ENCODE measurements at regions not wholly inside any gene's neighbourhood (a gene's known extent, or its start where the extent isn't known, plus 50 kb on each side); places are given as distances from the start of the nearest gene placed in this dataset.

GRCh38 chr9:81417299-81417675, 272.1 kb downstream of the TLE1 start:
- no peak for TF ChIP-seq CTCF (IDR thresholded peaks at IDR 0.05)
- H3K4me1 ChIP-seq, result peaks cover 0 to 13% (median 12%) of the 10 kb centered on the region in 3 donors
- intact Hi-C loops (cut with DNase I), result no loop called here
- no peaks in the 10 kb centered on the region for H3K9me3 ChIP-seq
- no peaks in the 10 kb centered on the region for H3K27me3 ChIP-seq
- no peaks in the 10 kb centered on the region for H3K36me3 ChIP-seq
- ATAC-seq (peak in 1 of 4 donors; percentile 44), DNase-seq (no peak), FAIRE-seq (no peak)
- peak overlapping the region in 2 of 4 donors; percentile 16 to 59 for H3K27ac ChIP-seq
- 69 to 74% methylated on average over 2 of the region's 2 CpGs for WGBS, 2 donors
- H3K4me3 ChIP-seq, result no peak overlapping the region

GRCh38 chr9:81416476-81417298, 272.7 kb downstream of the TLE1 start:
- TF ChIP-seq CTCF (IDR thresholded peaks at IDR 0.05), result no peak
- Histone ChIP-seq H3K4me1 (peaks cover 0 to 13% (median 12%) of the 10 kb centered on the region in 3 donors), H3K9me3 (no peaks in the 10 kb centered on the region), H3K36me3 (no peaks in the 10 kb centered on the region), H3K4me3 (no peak overlapping the region), H3K27me3 (no peaks in the 10 kb centered on the region), H3K27ac (peak overlapping the region in 1 of 4 donors; percentile 59)
- WGBS, 2 donors, result 58 to 63% methylated on average over 7 of the region's 7 CpGs
- DNase-seq (peak in 1 of 6 donors; percentile 12), FAIRE-seq (no peak), ATAC-seq (peak; percentile 65 to 84 (median 76))
- intact Hi-C loops (cut with DNase I), result no loop called here

- no peak for TF ChIP-seq CTCF (IDR thresholded peaks at IDR 0.05)
- Histone ChIP-seq H3K4me1 (peaks cover 0 to 13% (median 12%) of the 10 kb centered on the region in 3 donors), H3K9me3 (no peaks in the 10 kb centered on the region), H3K27me3 (no peaks in the 10 kb centered on the region), H3K4me3 (no peak overlapping the region), H3K27ac (no peak overlapping the region), H3K36me3 (no peaks in the 10 kb centered on the region)
- 84 to 93% methylated on average over 1 of the region's 1 CpG for WGBS, 2 donors
- DNase-seq (no peak), FAIRE-seq (no peak), ATAC-seq (no peak)
- intact Hi-C loops (cut with DNase I), result no loop called here
Observed at GRCh38 chr9:81414836-81415235, 274.5 kb downstream of the TLE1 start.

- Histone ChIP-seq H3K4me1 (peaks cover 0 to 4% (median 0%) of the 10 kb centered on the region in 3 donors), H3K9me3 (no peaks in the 10 kb centered on the region), H3K4me3 (no peak overlapping the region), H3K27ac (no peak overlapping the region), H3K27me3 (no peaks in the 10 kb centered on the region), H3K36me3 (no peaks in the 10 kb centered on the region)
- 45 to 53% methylated on average over 1 of the region's 1 CpG for WGBS, 2 donors
- no peak for DNase-seq
- no peak for FAIRE-seq
- intact Hi-C loops (cut with DNase I), result no loop called here
- no peak for TF ChIP-seq CTCF (IDR thresholded peaks at IDR 0.05)
- no peak for ATAC-seq
Observed at GRCh38 chr9:81411961-81412360, 277.4 kb downstream of the TLE1 start.

- Histone ChIP-seq H3K36me3 (no peaks in the 10 kb centered on the region), H3K27ac (no peak overlapping the region), H3K9me3 (no peaks in the 10 kb centered on the region), H3K4me3 (no peak overlapping the region), H3K4me1 (no peaks in the 10 kb centered on the region), H3K27me3 (no peaks in the 10 kb centered on the region)
- intact Hi-C loops (cut with DNase I), result no loop called here
- no peak for DNase-seq
- whole genome bisulfite sequencing, 2 donors, result 48 to 57% methylated on average over 4 of the region's 4 CpGs
- ATAC-seq, result no peak
- no peak for TF ChIP-seq CTCF (IDR thresholded peaks at IDR 0.05)
- FAIRE-seq, result no peak
Observed at GRCh38 chr9:81410201-81410600, 279.1 kb downstream of the TLE1 start.

Measured in pancreas (tissue), 10 donors.